HEK293 (cell line): ENCODE measurements at regions not wholly inside any gene's neighbourhood (a gene's known extent, or its start where the extent isn't known, plus 50 kb on each side); places are given as distances from the start of the nearest gene placed in this dataset.

Experiments used
- CTCF ChIA-PET: fragments of 350-600 bp; formaldehyde crosslinking; extraction: SDS; loops from one replicate; lab custom pipeline; 2021; ENCODE audit warnings: antibody characterized with exemption; lab: Yijun Ruan, JAX
- POLR2A ChIA-PET: fragments of 300-600 bp; formaldehyde crosslinking; extraction: SDS; loops from one replicate; lab custom pipeline; 2020; ENCODE audit warnings: antibody characterized with exemption, inconsistent platforms; lab: Yijun Ruan, JAX
- H3K27ac ChIP-seq: fragments of 200-500 bp; sonication (Bioruptor generic); 2 replicates; pipeline ENCODE4 v1.5.1; 2014; ENCODE audit warnings: low read depth, low read length, control low read depth, inconsistent platforms; ENCODE audit errors: extremely low read depth
- H3K36me3 ChIP-seq, 2 experiments: fragments of 200-500 bp in 1 of 2; sonication (Bioruptor generic) in 1 of 2; 1 replicate in 1 of 2; 2 replicates in 1 of 2; pipeline ENCODE4 v1.5.1; 2014 to 2017; ENCODE audit warnings: inconsistent platforms in 2 of 2, low read length in 2 of 2; ENCODE audit not compliant: control insufficient read depth in 2 of 2, insufficient read depth in 1 of 2
- H3K4me1 ChIP-seq: fragments of 200-500 bp; sonication (Bioruptor generic); 2 replicates; pipeline ENCODE4 v1.5.1; 2014; ENCODE audit warnings: mild to moderate bottlenecking, low read length, inconsistent platforms; ENCODE audit not compliant: control insufficient read depth, insufficient read depth
- H3K4me3 ChIP-seq: 2 replicates; pipeline ENCODE4 v1.5.1; 2011; ENCODE audit warnings: low read depth, mild to moderate bottlenecking, control low read depth, low read length, moderate library complexity
- H3K9me3 ChIP-seq: fragments of 200-500 bp; sonication (Bioruptor generic); 2 replicates; pipeline ENCODE4 v1.5.1; 2014; ENCODE audit warnings: low read depth, low read length, inconsistent platforms; ENCODE audit not compliant: control insufficient read depth, insufficient read depth
- CTCF ChIP-seq: fragments of 450-650 bp; formaldehyde crosslinking; IDR thresholded peaks from 2 replicates; pipeline ENCODE4 v1.5.1; 2016; ENCODE audit warnings: missing biosample characterization, missing genetic modification characterization
- PRDM1 ChIP-seq: fragments of 450-650 bp; formaldehyde crosslinking; IDR thresholded peaks from 2 replicates; pipeline ENCODE4; 2016; ENCODE audit warnings: missing biosample characterization, missing genetic modification characterization
- PRDM2 ChIP-seq: fragments of 450-650 bp; formaldehyde crosslinking; IDR thresholded peaks from 2 replicates; pipeline ENCODE4 v1.5.1; 2016; ENCODE audit warnings: missing biosample characterization, missing genetic modification characterization, borderline replicate concordance
- SP7 ChIP-seq: fragments of 450-650 bp; formaldehyde crosslinking; IDR thresholded peaks from 2 replicates; pipeline ENCODE4 v1.5.1; 2016; ENCODE audit warnings: missing biosample characterization, missing genetic modification characterization
- ZBTB8A ChIP-seq: fragments of 450-650 bp; formaldehyde crosslinking; IDR thresholded peaks from 2 replicates; pipeline ENCODE4 v1.5.1; 2016; ENCODE audit warnings: missing biosample characterization, missing genetic modification characterization
- ZFP3 ChIP-seq: fragments of 450-650 bp; formaldehyde crosslinking; IDR thresholded peaks from 2 replicates; pipeline ENCODE4 v1.5.1; 2016; ENCODE audit warnings: low read depth, missing biosample characterization, missing genetic modification characterization
- ZNF174 ChIP-seq: fragments of 450-650 bp; formaldehyde crosslinking; IDR thresholded peaks from 2 replicates; pipeline ENCODE4 v1.5.0; 2017; ENCODE audit warnings: missing biosample characterization, mild to moderate bottlenecking, missing genetic modification characterization
- ZNF280D ChIP-seq: fragments of 450-650 bp; formaldehyde crosslinking; IDR thresholded peaks from 2 replicates; pipeline ENCODE4 v1.5.1; 2016; ENCODE audit warnings: missing biosample characterization, missing genetic modification characterization
- ZNF354C ChIP-seq: fragments of 450-650 bp; formaldehyde crosslinking; IDR thresholded peaks from 2 replicates; pipeline ENCODE4 v1.5.1; 2016; ENCODE audit warnings: missing biosample characterization, missing genetic modification characterization, low read depth, borderline replicate concordance
- ZNF514 ChIP-seq: fragments of 450-650 bp; formaldehyde crosslinking; IDR thresholded peaks from 2 replicates; pipeline ENCODE4 v1.5.1; 2016; ENCODE audit warnings: missing biosample characterization, missing genetic modification characterization
- ZNF571 ChIP-seq: fragments of 450-650 bp; formaldehyde crosslinking; IDR thresholded peaks from 2 replicates; pipeline ENCODE4 v1.5.0; 2017; ENCODE audit warnings: missing biosample characterization, missing genetic modification characterization
- ZNF585B ChIP-seq: fragments of 450-650 bp; formaldehyde crosslinking; IDR thresholded peaks from 2 replicates; pipeline ENCODE4 v1.5.1; 2016; ENCODE audit warnings: missing biosample characterization, missing genetic modification characterization
- ZNF624 ChIP-seq: fragments of 450-650 bp; formaldehyde crosslinking; IDR thresholded peaks from 2 replicates; pipeline ENCODE4 v1.5.1; 2017; ENCODE audit warnings: missing biosample characterization, missing genetic modification characterization
- ZNF645 ChIP-seq: fragments of 450-650 bp; formaldehyde crosslinking; IDR thresholded peaks from 2 replicates; pipeline ENCODE4; 2016; ENCODE audit warnings: missing biosample characterization, missing genetic modification characterization
- ZNF658 ChIP-seq: fragments of 450-650 bp; formaldehyde crosslinking; IDR thresholded peaks from 2 replicates; pipeline ENCODE4; 2016; ENCODE audit warnings: missing biosample characterization, missing genetic modification characterization
- ZNF747 ChIP-seq: fragments of 450-650 bp; formaldehyde crosslinking; IDR thresholded peaks from 2 replicates; pipeline ENCODE4 v1.5.1; 2016; ENCODE audit warnings: missing biosample characterization, missing genetic modification characterization
- ZNF777 ChIP-seq: fragments of 450-650 bp; formaldehyde crosslinking; IDR thresholded peaks from 2 replicates; pipeline ENCODE4 v1.5.1; 2017; ENCODE audit warnings: missing biosample characterization, missing genetic modification characterization, borderline replicate concordance
- TF ChIP-seq, protein P1 (sequence below): fragments of 450-650 bp; formaldehyde crosslinking; IDR thresholded peaks from 2 replicates; pipeline ENCODE4 v1.5.1; 2016; ENCODE audit warnings: missing biosample characterization, missing genetic modification characterization

DNA sequence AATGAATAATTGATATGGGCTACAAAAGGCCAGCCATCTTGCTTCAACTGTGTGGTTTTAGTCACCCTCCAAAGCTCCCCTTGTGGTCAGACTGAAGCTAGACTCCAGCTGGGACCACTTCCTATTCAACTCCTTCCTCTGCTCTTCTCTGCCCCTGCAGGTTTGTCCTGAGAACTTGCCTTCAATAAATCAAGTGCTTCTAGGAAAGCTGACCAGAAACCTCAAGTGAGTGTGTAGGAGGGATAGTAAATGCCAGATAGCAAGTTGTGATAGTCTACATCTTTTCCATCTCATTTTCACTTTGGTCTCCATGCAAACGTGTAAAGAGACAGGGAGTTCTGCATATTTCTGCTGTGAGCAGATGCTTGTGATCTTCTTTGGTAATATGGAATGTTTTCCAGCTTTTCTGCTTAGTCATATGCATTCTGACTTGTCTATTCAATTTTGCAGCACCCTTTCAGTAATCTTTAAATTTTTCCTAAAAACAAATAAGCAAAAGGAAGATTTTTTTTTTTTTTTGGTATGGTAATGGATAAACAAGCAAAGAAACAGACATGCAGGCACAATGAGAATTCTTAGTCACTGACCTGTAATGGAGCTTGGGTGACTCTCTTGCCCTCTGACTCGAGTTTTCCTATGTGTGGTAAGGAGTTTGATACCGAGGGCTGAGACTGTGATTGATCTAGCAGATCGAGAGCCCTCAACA, 201.3 kb upstream of the BTBD3 start:
- H3K27ac ChIP-seq = no peak overlapping the region
- POLR2A ChIA-PET = interaction anchor here (0.8 kb wide), 1 partner anchor 1143 kb away, joined by 3 read pairs; no protein-coding TSS in a partner anchor
- no peaks in the 10 kb centered on the region for H3K36me3 ChIP-seq
- no peaks in the 10 kb centered on the region for H3K9me3 ChIP-seq
- TF ChIP-seq ZNF747 (tag by site-specific recombination) (no peak), CTCF (peak; percentile 37; the same call in 1 of the 2 replicates)
- CTCF ChIA-PET = interaction anchor here (0.6 to 2.0 kb wide), 12 partner anchors 10 to 688 kb away, joined by 3 to 9 read pairs (median 4); no protein-coding TSS in a partner anchor
- no peaks in the 10 kb centered on the region for H3K4me1 ChIP-seq
- no peak overlapping the region for H3K4me3 ChIP-seq

DNA sequence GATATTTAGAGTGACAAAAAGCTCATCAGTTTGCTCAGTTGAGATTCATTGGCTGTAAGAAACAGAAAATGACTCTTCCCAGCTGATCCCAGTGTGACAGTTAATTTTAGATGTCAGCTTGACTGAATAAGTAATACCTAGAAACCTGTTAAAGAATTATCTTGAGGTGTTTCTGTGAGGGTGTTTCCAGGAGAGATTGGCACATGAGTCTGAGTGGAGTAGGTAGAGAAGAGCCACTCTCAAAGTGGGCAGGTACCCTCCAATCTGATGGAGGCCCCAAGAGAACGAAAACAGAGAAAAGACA, 200.8 kb upstream of the BTBD3 start:
- ChIA-PET POLR2A (interaction anchor here (0.8 kb wide), 1 partner anchor 1143 kb away, joined by 3 read pairs; no protein-coding TSS in a partner anchor), CTCF (interaction anchor here (0.7 to 2.0 kb wide), 8 partner anchors 9 to 97 kb away, joined by 3 to 9 read pairs (median 5); no protein-coding TSS in a partner anchor)
- Histone ChIP-seq H3K36me3 (no peaks in the 10 kb centered on the region), H3K4me1 (no peaks in the 10 kb centered on the region), H3K4me3 (no peak overlapping the region), H3K9me3 (no peaks in the 10 kb centered on the region), H3K27ac (no peak overlapping the region)
- TF ChIP-seq ZNF777 (tag by site-specific recombination) (no peak), PRDM2 (tag by site-specific recombination) (no peak), SP7 (tag by site-specific recombination) (no peak), ZNF174 (no peak), PRDM1 (tag by site-specific recombination) (no peak), ZNF280D (tag by site-specific recombination) (no peak), ZNF624 (no peak), ZNF571 (no peak), ZNF658 (tag by site-specific recombination) (no peak), ZNF514 (no peak), ZNF354C (tag by site-specific recombination) (no peak), ZNF585B (tag by site-specific recombination) (no peak), ZFP3 (tag by site-specific recombination) (no peak), ZNF645 (tag by site-specific recombination) (no peak), ZBTB8A (tag by site-specific recombination) (no peak)
- TF ChIP-seq, protein P1, sequence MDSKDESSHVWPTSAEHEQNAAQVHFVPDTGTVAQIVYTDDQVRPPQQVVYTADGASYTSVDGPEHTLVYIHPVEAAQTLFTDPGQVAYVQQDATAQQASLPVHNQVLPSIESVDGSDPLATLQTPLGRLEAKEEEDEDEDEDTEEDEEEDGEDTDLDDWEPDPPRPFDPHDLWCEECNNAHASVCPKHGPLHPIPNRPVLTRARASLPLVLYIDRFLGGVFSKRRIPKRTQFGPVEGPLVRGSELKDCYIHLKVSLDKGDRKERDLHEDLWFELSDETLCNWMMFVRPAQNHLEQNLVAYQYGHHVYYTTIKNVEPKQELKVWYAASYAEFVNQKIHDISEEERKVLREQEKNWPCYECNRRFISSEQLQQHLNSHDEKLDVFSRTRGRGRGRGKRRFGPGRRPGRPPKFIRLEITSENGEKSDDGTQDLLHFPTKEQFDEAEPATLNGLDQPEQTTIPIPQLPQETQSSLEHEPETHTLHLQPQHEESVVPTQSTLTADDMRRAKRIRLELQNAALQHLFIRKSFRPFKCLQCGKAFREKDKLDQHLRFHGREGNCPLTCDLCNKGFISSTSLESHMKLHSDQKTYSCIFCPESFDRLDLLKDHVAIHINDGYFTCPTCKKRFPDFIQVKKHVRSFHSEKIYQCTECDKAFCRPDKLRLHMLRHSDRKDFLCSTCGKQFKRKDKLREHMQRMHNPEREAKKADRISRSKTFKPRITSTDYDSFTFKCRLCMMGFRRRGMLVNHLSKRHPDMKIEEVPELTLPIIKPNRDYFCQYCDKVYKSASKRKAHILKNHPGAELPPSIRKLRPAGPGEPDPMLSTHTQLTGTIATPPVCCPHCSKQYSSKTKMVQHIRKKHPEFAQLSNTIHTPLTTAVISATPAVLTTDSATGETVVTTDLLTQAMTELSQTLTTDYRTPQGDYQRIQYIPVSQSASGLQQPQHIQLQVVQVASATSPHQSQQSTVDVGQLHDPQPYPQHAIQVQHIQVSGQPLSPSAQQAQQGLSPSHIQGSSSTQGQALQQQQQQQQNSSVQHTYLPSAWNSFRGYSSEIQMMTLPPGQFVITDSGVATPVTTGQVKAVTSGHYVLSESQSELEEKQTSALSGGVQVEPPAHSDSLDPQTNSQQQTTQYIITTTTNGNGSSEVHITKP (tag by site-specific recombination) = no peak
